SU-DHL-6 (cell line): ENCODE measurements at regions not wholly inside any gene's neighbourhood (a gene's known extent, or its start where the extent isn't known, plus 50 kb on each side); places are given as distances from the start of the nearest gene placed in this dataset.

ENCODE experiments used
- H2AFZ ChIP-seq: fragments of 200-600 bp; sonication (generic); 2 replicates; pipeline ENCODE4 v1.6.1; 2014; ENCODE audit warnings: low read depth, mild to moderate bottlenecking, moderate library complexity, mixed read lengths, antibody characterized with exemption, low read length; ENCODE audit not compliant: severe bottlenecking
- H3F3A ChIP-seq: fragments of 200-600 bp; shearing (Covaris generic); 2 replicates; pipeline ENCODE4 v1.6.0; 2016; ENCODE audit warnings: antibody characterized with exemption, mild to moderate bottlenecking; ENCODE audit not compliant: insufficient read depth
- H3K27ac ChIP-seq: fragments of 200-600 bp; sonication (generic); 2 replicates; pipeline ENCODE4 v1.5.1; 2016; ENCODE audit warnings: low read depth, mild to moderate bottlenecking, low read length, moderate library complexity, mixed read lengths
- H3K27me3 ChIP-seq: fragments of 200-600 bp; sonication (generic), shearing (Covaris generic); 2 replicates; pipeline ENCODE4 v1.6.0; 2014; ENCODE audit warnings: mild to moderate bottlenecking, low read length
- H3K36me3 ChIP-seq: fragments of 200-600 bp; sonication (generic); 2 replicates; pipeline ENCODE4 v1.6.1; 2014; ENCODE audit warnings: mild to moderate bottlenecking, low read length, mixed read lengths
- H3K4me2 ChIP-seq: fragments of 300-600, 200-600 bp; shearing (Covaris generic), sonication (generic); 2 replicates; pipeline ENCODE4 v1.6.0; 2014; ENCODE audit warnings: low read length, low read depth, mild to moderate bottlenecking; ENCODE audit not compliant: poor library complexity, severe bottlenecking
- H3K4me3 ChIP-seq: fragments of 200-600 bp; sonication (generic); 2 replicates; pipeline ENCODE4 v1.5.1; 2014; ENCODE audit warnings: antibody characterized with exemption, low read length, mild to moderate bottlenecking, mixed read lengths; ENCODE audit not compliant: insufficient read depth, poor library complexity, severe bottlenecking
- H3K79me2 ChIP-seq: fragments of 200-600 bp; sonication (generic); 2 replicates; pipeline ENCODE4 v1.6.1; 2014; ENCODE audit warnings: mild to moderate bottlenecking, low read length, moderate library complexity; ENCODE audit not compliant: insufficient read depth
- H3K9ac ChIP-seq: fragments of 200-600 bp; sonication (generic); 2 replicates; pipeline ENCODE4 v1.7.0; 2014; ENCODE audit warnings: mild to moderate bottlenecking, low read length
- H3K9me2 ChIP-seq: fragments of 200-600 bp; sonication (generic); replicated peaks from 2 replicates; pipeline ENCODE4 v1.6.1; 2014; ENCODE audit warnings: low read length; ENCODE audit not compliant: insufficient read depth
- H3K9me3 ChIP-seq: fragments of 200-600 bp; sonication (generic); 2 replicates; pipeline ENCODE4 v1.6.1; 2014; ENCODE audit warnings: low read length, mixed read lengths; ENCODE audit not compliant: insufficient read depth
- H4K20me1 ChIP-seq: fragments of 200-600 bp; sonication (generic); 2 replicates; pipeline ENCODE4 v1.6.1; 2014; ENCODE audit warnings: low read depth, mild to moderate bottlenecking, antibody characterized with exemption, low read length, moderate library complexity, mixed read lengths
- EZH2phosphoT487 ChIP-seq: fragments of 200-600 bp; sonication (generic), shearing (Covaris generic); conservative IDR thresholded peaks from 2 replicates; pipeline ENCODE4 v1.6.1; 2018; ENCODE audit warnings: mild to moderate bottlenecking, antibody characterized with exemption, low read length, moderate library complexity, mixed read lengths
- TF ChIP-seq, protein P1 (sequence below): fragments of 200-600 bp; sonication (generic); IDR thresholded peaks from one replicate; pipeline ENCODE4 v1.5.1; 2017; ENCODE audit warnings: antibody characterized with exemption, mild to moderate bottlenecking, low read length, moderate library complexity; ENCODE audit not compliant: insufficient read depth, poor library complexity, severe bottlenecking

DNA sequence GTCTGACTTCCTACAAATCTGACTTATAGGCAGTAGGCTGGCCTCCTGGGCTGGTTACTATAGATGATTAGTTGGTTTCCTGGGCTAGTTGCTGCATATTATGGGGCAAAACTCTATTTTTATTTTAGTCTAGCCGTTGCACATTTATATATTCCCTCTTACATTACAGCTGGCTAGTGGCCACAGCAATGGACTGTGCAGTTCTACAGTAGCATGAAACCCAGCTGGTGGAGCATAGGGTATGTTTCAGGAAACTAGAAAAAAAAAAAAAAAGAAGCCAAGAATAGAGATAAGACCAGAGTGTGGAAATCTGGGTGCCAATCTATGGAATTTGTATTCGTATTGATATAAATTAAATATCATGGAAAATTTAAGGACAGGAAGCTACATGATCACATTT lies 304.4 kb upstream of the NBEA start:
- no peaks in the 10 kb centered on the region for H3K79me2 ChIP-seq
- no peaks in the 10 kb centered on the region for H3K9me3 ChIP-seq
- H3K9me2 ChIP-seq = no peaks in the 10 kb centered on the region
- no peaks in the 10 kb centered on the region for H4K20me1 ChIP-seq
- H3K4me2 ChIP-seq = no peak overlapping the region
- no peak overlapping the region for H3K4me3 ChIP-seq
- no peaks in the 10 kb centered on the region for H3K27me3 ChIP-seq
- no peak overlapping the region for H2AFZ ChIP-seq
- no peak overlapping the region for H3K9ac ChIP-seq
- H3F3A ChIP-seq = no peaks in the 10 kb centered on the region
- no peak overlapping the region for H3K27ac ChIP-seq
- H3K36me3 ChIP-seq = no peaks in the 10 kb centered on the region
- TF ChIP-seq, protein P1, sequence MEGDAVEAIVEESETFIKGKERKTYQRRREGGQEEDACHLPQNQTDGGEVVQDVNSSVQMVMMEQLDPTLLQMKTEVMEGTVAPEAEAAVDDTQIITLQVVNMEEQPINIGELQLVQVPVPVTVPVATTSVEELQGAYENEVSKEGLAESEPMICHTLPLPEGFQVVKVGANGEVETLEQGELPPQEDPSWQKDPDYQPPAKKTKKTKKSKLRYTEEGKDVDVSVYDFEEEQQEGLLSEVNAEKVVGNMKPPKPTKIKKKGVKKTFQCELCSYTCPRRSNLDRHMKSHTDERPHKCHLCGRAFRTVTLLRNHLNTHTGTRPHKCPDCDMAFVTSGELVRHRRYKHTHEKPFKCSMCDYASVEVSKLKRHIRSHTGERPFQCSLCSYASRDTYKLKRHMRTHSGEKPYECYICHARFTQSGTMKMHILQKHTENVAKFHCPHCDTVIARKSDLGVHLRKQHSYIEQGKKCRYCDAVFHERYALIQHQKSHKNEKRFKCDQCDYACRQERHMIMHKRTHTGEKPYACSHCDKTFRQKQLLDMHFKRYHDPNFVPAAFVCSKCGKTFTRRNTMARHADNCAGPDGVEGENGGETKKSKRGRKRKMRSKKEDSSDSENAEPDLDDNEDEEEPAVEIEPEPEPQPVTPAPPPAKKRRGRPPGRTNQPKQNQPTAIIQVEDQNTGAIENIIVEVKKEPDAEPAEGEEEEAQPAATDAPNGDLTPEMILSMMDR = no peak

DNA sequence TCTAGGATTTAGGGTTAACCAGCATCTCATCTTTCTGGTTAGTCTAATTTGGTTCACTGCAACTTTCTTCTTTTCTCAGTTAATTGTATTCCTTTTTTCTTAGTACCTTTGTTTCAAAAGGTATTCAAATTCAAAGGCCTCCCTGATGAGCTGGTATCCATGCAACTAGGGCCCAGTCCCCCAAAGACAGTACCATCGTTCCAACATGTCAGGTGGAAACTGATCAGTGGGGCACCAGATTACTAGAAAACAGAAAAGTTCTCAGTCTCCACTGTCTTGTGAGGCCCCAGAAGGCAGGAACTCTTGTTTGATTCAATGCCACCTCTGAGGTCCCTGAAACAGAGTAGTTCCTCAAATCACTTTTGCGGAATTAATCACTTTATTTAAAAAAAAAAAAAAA lies 303.2 kb upstream of the NBEA start:
- Histone ChIP-seq H3K9ac (no peak overlapping the region), H3K36me3 (no peaks in the 10 kb centered on the region), H3K4me2 (no peak overlapping the region), H2AFZ (no peak overlapping the region), H3K9me2 (no peaks in the 10 kb centered on the region), H3K27ac (no peak overlapping the region), H4K20me1 (no peaks in the 10 kb centered on the region), H3K4me3 (no peak overlapping the region), H3K79me2 (no peaks in the 10 kb centered on the region), H3F3A (no peaks in the 10 kb centered on the region), H3K9me3 (no peaks in the 10 kb centered on the region), H3K27me3 (no peaks in the 10 kb centered on the region)
- no peak for TF ChIP-seq EZH2phosphoT487

DNA sequence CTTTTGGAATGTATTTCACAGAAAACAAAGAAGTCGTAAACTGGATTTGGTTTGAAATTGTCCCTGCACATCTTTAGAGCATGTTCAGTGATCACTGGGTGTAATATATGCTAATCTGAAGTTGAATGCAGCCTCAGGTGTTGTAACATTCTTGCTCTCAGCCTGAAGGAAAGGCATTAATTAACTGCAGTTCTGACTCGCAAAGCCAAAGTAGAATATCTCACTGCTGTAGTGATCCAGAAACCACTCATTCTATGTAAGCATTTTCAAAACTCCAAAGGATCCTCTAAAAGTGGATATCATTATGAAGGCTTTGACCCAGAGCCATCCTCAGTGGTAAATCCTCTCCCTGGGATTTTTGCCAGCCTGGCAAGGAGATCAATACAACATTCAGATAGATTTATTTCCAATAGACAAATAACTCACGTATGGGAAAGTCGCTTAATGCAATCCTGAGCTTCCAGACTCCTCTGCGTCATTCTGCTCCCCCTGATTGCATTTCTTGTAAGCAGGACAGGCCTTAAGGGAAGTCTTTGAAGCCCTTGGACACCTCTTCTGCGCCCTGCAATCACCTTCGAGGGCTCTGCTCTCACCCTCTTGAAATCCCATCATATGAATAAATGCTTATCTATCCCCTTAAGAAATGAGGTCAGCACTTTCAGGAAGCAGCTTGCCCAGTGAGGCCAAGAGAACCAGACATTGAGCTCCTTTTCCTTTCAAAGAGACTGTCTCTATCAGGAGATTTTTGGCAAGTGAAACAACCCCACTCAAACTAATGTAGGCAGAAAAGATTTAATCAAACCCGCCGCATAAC lies 301.7 kb upstream of the NBEA start:
- Histone ChIP-seq H3K36me3 (no peaks in the 10 kb centered on the region), H3K9me2 (no peaks in the 10 kb centered on the region), H3K9ac (no peak overlapping the region), H3F3A (no peaks in the 10 kb centered on the region), H3K79me2 (no peaks in the 10 kb centered on the region), H2AFZ (no peak overlapping the region), H3K4me3 (no peak overlapping the region), H3K4me2 (no peak overlapping the region), H3K9me3 (0 out of 2 replicates have a peak, but pooled peaks cover 4% of the 10 kb centered on the region), H3K27me3 (no peaks in the 10 kb centered on the region), H4K20me1 (no peaks in the 10 kb centered on the region), H3K27ac (no peak overlapping the region)
- TF ChIP-seq, protein P1 = no peak
- no peak for TF ChIP-seq EZH2phosphoT487

DNA sequence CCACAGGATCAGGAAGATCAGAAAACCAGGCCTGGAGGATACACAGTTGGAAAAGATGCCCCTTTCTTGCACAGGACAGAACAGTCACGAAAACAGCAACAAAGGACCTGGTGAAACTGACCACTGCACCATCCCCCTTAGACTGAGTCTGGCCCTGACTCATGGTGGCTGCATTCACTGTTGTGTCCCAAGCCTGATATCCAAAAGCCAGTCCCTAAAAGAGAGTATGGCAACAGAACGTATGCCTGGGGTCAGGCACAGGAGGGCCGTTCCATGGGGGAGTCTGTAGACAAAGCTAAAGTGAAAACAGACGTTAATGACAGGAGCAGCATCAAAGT lies 301.1 kb upstream of the NBEA start:
- TF ChIP-seq EZH2phosphoT487 = no peak
- TF ChIP-seq, protein P1 = no peak
- no peak overlapping the region for H2AFZ ChIP-seq
- no peak overlapping the region for H3K27ac ChIP-seq
- no peak overlapping the region for H3K4me2 ChIP-seq
- no peaks in the 10 kb centered on the region for H3K27me3 ChIP-seq
- H3F3A ChIP-seq = no peaks in the 10 kb centered on the region
- no peak overlapping the region for H3K4me3 ChIP-seq
- no peaks in the 10 kb centered on the region for H3K9me2 ChIP-seq
- H4K20me1 ChIP-seq = no peaks in the 10 kb centered on the region
- H3K79me2 ChIP-seq = no peaks in the 10 kb centered on the region
- 0 out of 2 replicates have a peak, but pooled peaks cover 4% of the 10 kb centered on the region for H3K9me3 ChIP-seq
- no peak overlapping the region for H3K9ac ChIP-seq
- no peaks in the 10 kb centered on the region for H3K36me3 ChIP-seq
